Epithelial cell of proximal tubule (primary cell): ENCODE measurements at regions not wholly inside any gene's neighbourhood (a gene's known extent, or its start where the extent isn't known, plus 50 kb on each side); places are given as distances from the start of the nearest gene placed in this dataset.

Source experiments
- DNase-seq: peaks from one replicate; pipeline ENCODE4 v3.0.0-alpha.2; 2011; ENCODE audit warnings: low read depth
- H3K4me3 ChIP-seq: 2 replicates; pipeline ENCODE4 v1.5.1; 2011; ENCODE audit warnings: low read depth, mild to moderate bottlenecking, low read length
- CTCF ChIP-seq: conservative IDR thresholded peaks from 2 replicates; pipeline ENCODE4 v1.5.1; 2012; ENCODE audit warnings: low read depth, mild to moderate bottlenecking, low read length

GRCh38 chr13:37456041-37456440, 142.5 kb downstream of the POSTN start:
- TF ChIP-seq CTCF: no peak
- H3K4me3 ChIP-seq: no peak overlapping the region
- no peak for DNase-seq

- H3K4me3 ChIP-seq: no peak overlapping the region
- TF ChIP-seq CTCF: no peak
- DNase-seq: no peak
Measured at GRCh38 chr13:37453246-37453645, 145.3 kb downstream of the POSTN start.

GRCh38 chr13:37450276-37450675, 148.3 kb downstream of the POSTN start:
- H3K4me3 ChIP-seq: no peak overlapping the region
- no peak for DNase-seq
- no peak for TF ChIP-seq CTCF

- H3K4me3 ChIP-seq: no peak overlapping the region
- no peak for DNase-seq
- no peak for TF ChIP-seq CTCF
Measured at GRCh38 chr13:37448153-37448552, 150.4 kb downstream of the POSTN start.

DNA sequence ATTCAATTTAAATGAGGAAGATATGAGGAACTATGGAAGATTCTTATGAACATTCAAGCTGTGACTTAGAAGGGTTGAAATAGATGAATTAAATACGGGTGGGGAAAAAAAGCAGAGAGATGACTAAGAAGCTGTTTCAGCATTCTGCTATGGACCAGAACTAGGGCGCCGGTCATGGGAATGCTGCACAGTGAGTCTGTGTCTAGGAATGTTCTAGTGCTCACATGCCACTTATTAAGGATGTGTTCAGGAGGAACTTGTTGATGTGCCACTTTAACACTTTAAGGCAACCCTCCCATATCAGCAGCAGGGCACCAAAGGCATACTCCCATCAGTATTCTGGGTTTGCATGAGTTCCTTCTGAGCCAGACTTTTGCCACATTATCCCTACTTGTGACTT, 152.1 kb downstream of the POSTN start:
- TF ChIP-seq CTCF: no peak
- no peak overlapping the region for H3K4me3 ChIP-seq
- peak; percentile 64 for DNase-seq

DNA sequence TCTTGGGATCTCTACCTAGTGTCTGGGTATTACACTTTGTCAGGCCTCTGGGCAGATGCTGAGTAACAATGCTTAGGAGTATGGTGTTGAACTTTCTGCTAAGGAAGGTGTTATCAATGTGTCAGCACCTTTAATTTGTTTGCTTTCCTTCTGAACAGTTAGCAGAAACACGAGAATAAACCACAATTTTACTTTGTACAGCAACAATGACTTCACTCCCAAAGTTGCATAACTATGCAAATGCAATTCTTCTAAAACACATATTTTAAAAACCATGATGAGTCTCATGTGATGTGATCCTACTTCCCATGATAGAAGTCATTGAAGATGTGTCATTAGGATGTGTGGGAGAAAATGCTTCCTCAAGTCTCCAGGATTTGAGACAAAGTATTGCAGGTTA, 155.0 kb downstream of the POSTN start:
- H3K4me3 ChIP-seq: no peak overlapping the region
- peak; percentile 42 for DNase-seq
- no peak for TF ChIP-seq CTCF

DNA sequence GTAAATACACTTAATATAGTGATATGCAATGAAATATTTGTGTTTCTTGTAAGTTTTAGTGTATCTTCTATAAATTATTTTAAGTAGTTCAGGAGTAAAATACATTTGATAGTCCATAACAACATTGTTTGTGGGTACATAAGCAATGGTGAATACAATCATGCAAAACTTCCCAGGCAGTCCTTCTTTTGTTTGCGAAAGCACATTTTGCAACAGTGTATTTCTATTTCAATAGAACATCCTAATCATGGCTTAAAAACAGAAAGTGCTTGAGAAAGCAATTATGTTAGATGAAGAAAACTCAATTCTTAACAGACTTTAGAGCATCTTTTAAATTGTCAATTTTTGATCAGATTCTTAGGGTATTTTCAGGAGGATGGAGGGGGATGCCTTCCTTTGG, 155.6 kb downstream of the POSTN start:
- DNase-seq: no peak
- no peak for TF ChIP-seq CTCF
- H3K4me3 ChIP-seq: no peak overlapping the region
